ENCODE measurements at regions not wholly inside any gene's neighbourhood (a gene's known extent, or its start where the extent isn't known, plus 50 kb on each side); places are given as distances from the start of the nearest gene placed in this dataset.

DNA sequence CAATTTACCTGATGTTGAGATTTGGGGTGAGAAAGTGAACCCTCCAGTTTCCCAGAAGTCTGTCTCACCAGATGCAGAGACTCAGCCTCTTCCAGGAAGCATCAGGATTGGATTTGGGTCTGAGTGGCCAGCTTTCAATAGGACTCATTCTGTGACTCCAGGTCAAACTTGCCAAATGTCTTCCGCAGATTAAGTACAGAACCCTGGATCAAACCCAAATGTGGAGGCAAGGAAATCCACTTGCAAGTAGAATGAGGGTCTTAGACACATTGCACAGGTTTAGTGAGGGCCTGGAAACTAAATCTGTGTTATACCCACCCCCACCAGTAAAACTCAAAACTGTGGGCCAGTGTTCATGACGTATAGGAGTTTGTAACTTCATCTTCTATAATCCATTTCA is 372.2 kb upstream of the MGMT start:
- in situ Hi-C loops (cut with HindIII; ENCODE audit: extremely low pct_ligation_motif_present, low pct_unique_long_range_greater_than_20kb): no loop called here
- Histone ChIP-seq H2AFZ (ENCODE audit: low read length) (no peak overlapping the region), H3K27me3 (ENCODE audit: control insufficient read depth in 1 of 2, insufficient read depth in 2 of 2, low read length in 2 of 2) (peaks cover 0 to 12% of the 10 kb centered on the region in 2 experiments; a peak in 4 of 5 replicates), H3K27ac (ENCODE audit: extremely low read length, insufficient read depth, low read length) (no peak overlapping the region), H3K9me3 (ENCODE audit: low read length) (no peaks in the 10 kb centered on the region), H3K9ac (ENCODE audit: insufficient read depth, low read depth, low read length) (no peak overlapping the region), H3K79me2 (ENCODE audit: insufficient read depth, low read length) (no peaks in the 10 kb centered on the region), H3K4me3 (replicated peaks in 1 of 3; ENCODE audit: insufficient read depth in 1 of 3, low read depth in 2 of 3, low read length in 3 of 3) (no peak overlapping the region), H3K36me3 (replicated peaks in 1 of 2; ENCODE audit: control insufficient read depth in 1 of 2, insufficient read depth in 2 of 2, low read length in 2 of 2) (no peaks in the 10 kb centered on the region), H3K4me1 (ENCODE audit: insufficient read depth, low read length) (no peaks in the 10 kb centered on the region), H3K4me2 (ENCODE audit: low read depth, low read length) (no peak overlapping the region), H4K20me1 (ENCODE audit: insufficient read depth, low read length) (no peaks in the 10 kb centered on the region)
- WGBS (ENCODE audit: low lambda C conversion rate): 0% methylated on average over 1 of the region's 2 CpGs
- ATAC-seq (no peak), FAIRE-seq (no peak), DNase-seq (ENCODE audit: low spot score) (no peak)
- no TSS peak for BruUV-seq (replicated peaks)
- TF ChIP-seq ZNF558 (CRISPR knock-in tag; IDR thresholded peaks at IDR 0.05; ENCODE audit: borderline replicate concordance): no peak
- TF ChIP-seq CENPX (CRISPR knock-in tag; IDR thresholded peaks at IDR 0.05): no peak
- no peak for TF ChIP-seq YEATS4 (CRISPR knock-in tag; IDR thresholded peaks at IDR 0.05; ENCODE audit: borderline replicate concordance)
- TF ChIP-seq, protein P1, sequence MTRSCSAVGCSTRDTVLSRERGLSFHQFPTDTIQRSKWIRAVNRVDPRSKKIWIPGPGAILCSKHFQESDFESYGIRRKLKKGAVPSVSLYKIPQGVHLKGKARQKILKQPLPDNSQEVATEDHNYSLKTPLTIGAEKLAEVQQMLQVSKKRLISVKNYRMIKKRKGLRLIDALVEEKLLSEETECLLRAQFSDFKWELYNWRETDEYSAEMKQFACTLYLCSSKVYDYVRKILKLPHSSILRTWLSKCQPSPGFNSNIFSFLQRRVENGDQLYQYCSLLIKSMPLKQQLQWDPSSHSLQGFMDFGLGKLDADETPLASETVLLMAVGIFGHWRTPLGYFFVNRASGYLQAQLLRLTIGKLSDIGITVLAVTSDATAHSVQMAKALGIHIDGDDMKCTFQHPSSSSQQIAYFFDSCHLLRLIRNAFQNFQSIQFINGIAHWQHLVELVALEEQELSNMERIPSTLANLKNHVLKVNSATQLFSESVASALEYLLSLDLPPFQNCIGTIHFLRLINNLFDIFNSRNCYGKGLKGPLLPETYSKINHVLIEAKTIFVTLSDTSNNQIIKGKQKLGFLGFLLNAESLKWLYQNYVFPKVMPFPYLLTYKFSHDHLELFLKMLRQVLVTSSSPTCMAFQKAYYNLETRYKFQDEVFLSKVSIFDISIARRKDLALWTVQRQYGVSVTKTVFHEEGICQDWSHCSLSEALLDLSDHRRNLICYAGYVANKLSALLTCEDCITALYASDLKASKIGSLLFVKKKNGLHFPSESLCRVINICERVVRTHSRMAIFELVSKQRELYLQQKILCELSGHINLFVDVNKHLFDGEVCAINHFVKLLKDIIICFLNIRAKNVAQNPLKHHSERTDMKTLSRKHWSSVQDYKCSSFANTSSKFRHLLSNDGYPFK (CRISPR knock-in tag; IDR thresholded peaks at IDR 0.05; ENCODE audit: borderline replicate concordance): no peak
- TF ChIP-seq, protein P2, sequence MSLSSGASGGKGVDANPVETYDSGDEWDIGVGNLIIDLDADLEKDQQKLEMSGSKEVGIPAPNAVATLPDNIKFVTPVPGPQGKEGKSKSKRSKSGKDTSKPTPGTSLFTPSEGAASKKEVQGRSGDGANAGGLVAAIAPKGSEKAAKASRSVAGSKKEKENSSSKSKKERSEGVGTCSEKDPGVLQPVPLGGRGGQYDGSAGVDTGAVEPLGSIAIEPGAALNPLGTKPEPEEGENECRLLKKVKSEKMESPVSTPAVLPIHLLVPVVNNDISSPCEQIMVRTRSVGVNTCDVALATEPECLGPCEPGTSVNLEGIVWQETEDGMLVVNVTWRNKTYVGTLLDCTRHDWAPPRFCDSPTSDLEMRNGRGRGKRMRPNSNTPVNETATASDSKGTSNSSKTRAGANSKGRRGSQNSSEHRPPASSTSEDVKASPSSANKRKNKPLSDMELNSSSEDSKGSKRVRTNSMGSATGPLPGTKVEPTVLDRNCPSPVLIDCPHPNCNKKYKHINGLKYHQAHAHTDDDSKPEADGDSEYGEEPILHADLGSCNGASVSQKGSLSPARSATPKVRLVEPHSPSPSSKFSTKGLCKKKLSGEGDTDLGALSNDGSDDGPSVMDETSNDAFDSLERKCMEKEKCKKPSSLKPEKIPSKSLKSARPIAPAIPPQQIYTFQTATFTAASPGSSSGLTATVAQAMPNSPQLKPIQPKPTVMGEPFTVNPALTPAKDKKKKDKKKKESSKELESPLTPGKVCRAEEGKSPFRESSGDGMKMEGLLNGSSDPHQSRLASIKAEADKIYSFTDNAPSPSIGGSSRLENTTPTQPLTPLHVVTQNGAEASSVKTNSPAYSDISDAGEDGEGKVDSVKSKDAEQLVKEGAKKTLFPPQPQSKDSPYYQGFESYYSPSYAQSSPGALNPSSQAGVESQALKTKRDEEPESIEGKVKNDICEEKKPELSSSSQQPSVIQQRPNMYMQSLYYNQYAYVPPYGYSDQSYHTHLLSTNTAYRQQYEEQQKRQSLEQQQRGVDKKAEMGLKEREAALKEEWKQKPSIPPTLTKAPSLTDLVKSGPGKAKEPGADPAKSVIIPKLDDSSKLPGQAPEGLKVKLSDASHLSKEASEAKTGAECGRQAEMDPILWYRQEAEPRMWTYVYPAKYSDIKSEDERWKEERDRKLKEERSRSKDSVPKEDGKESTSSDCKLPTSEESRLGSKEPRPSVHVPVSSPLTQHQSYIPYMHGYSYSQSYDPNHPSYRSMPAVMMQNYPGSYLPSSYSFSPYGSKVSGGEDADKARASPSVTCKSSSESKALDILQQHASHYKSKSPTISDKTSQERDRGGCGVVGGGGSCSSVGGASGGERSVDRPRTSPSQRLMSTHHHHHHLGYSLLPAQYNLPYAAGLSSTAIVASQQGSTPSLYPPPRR (CRISPR knock-in tag; IDR thresholded peaks at IDR 0.05; ENCODE audit: borderline replicate concordance): no peak
- no peak for TF ChIP-seq HHEX (CRISPR knock-in tag; IDR thresholded peaks at IDR 0.05)
- TF ChIP-seq RAD51 (IDR thresholded peaks at IDR 0.05; ENCODE audit: borderline replicate concordance): no peak
- no peak for TF ChIP-seq ZNF83 (CRISPR knock-in tag; IDR thresholded peaks at IDR 0.05; ENCODE audit: borderline replicate concordance)
- TF ChIP-seq NCOA2 (CRISPR knock-in tag; IDR thresholded peaks at IDR 0.05): no peak
- TF ChIP-seq ATF3 (CRISPR knock-in tag; IDR thresholded peaks at IDR 0.05): no peak
- TF ChIP-seq SNAPC2 (CRISPR knock-in tag; IDR thresholded peaks at IDR 0.05): no peak
- TF ChIP-seq ZNF891 (CRISPR knock-in tag; IDR thresholded peaks at IDR 0.05): no peak
- no peak for TF ChIP-seq ZNF20 (CRISPR knock-in tag; IDR thresholded peaks at IDR 0.05)
- TF ChIP-seq PAWR (CRISPR knock-in tag; IDR thresholded peaks at IDR 0.05; ENCODE audit: borderline replicate concordance): no peak
- TF ChIP-seq, protein P3, sequence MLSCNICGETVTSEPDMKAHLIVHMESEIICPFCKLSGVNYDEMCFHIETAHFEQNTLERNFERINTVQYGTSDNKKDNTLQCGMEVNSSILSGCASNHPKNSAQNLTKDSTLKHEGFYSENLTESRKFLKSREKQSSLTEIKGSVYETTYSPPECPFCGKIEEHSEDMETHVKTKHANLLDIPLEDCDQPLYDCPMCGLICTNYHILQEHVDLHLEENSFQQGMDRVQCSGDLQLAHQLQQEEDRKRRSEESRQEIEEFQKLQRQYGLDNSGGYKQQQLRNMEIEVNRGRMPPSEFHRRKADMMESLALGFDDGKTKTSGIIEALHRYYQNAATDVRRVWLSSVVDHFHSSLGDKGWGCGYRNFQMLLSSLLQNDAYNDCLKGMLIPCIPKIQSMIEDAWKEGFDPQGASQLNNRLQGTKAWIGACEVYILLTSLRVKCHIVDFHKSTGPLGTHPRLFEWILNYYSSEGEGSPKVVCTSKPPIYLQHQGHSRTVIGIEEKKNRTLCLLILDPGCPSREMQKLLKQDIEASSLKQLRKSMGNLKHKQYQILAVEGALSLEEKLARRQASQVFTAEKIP (CRISPR knock-in tag; IDR thresholded peaks at IDR 0.05; ENCODE audit: borderline replicate concordance): no peak
- CTCF ChIA-PET (ENCODE audit: low intra/inter-chr PET ratio, low total read pairs): no interaction called here
- POLR2A ChIA-PET: no interaction called here
- intact Hi-C loops (cut with micrococcal nuclease; ENCODE audit: unreplicated experiment): no loop called here

All from HepG2 (cell line).